ENCODE measurements at regions not wholly inside any gene's neighbourhood (a gene's known extent, or its start where the extent isn't known, plus 50 kb on each side); places are given as distances from the start of the nearest gene placed in this dataset.

DNA sequence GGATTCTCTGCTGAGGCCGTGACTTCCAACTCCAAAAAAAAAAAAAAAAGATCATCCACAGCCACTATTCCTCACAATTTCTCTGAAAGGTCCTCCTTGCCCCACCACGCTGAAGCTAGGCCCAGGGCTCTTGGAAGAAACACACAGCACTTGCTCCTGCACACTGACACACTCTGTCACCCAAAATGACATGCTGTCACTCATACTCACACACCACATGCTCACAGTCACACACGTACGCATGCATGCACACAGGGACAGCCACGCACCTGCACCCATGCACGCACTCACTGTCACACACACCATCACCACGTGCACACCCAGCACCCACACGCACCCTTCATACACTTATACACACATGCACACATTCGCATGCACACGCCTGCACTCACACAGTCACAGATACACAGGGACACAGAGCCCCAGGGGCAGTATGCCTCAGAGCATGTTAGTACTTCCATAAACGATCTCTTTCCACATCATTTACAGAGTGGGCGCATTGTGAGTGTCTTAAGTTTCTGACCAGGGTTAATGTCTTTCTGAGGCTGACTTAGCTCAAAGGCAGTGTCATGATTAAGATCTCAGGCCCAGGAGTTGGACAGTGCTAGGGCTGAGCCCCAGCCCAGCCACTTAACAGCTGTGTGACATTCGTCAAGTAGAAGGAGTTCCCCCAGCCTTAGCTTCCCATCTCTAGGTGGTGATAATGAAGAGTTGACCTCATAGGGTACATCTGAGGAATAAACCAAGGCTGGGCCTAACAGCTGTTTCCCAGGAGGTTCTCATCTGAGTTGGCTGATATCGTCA lies 93.4 kb downstream of the GLI2 start:
- ATAC-seq (no peak), FAIRE-seq (no peak), DNase-seq (ENCODE audit: low read depth, low spot score) (no peak)
- Histone ChIP-seq H3K36me3 (ENCODE audit: control insufficient read depth in 2 of 2, insufficient read depth in 2 of 2, low read length in 1 of 2) (no peaks in the 10 kb centered on the region), H3K79me2 (ENCODE audit: control insufficient read depth, insufficient read depth, low read length) (no peaks in the 10 kb centered on the region), H3K4me1 (ENCODE audit: control insufficient read depth, insufficient read depth, low read length) (no peaks in the 10 kb centered on the region), H3K9me3 (replicated peaks; ENCODE audit: control insufficient read depth, insufficient read depth, low read length) (no peaks in the 10 kb centered on the region), H3K27me3 (replicated peaks in 1 of 2; ENCODE audit: control insufficient read depth in 2 of 2, insufficient read depth in 2 of 2, low read length in 1 of 2) (peaks cover 0 to 2% of the 10 kb centered on the region in 2 experiments; a peak in 2 of 4 replicates), H3K27ac (ENCODE audit: control insufficient read depth, insufficient read depth) (no peak overlapping the region), H3K4me2 (ENCODE audit: control insufficient read depth, insufficient read depth) (no peak overlapping the region), H4K20me1 (ENCODE audit: control insufficient read depth, insufficient read depth) (no peaks in the 10 kb centered on the region), H3K9ac (ENCODE audit: control insufficient read depth, insufficient read depth, low read length) (no peak overlapping the region), H3K4me3 (no peak overlapping the region), H2AFZ (ENCODE audit: control insufficient read depth, low read depth, low read length) (no peak overlapping the region)
- RAD21 ChIA-PET (ENCODE audit: unreplicated experiment), result interaction anchor here (0.7 kb wide), 1 partner anchor 79 kb away, joined by 3 read pairs; no protein-coding TSS in a partner anchor
- intact Hi-C loops (cut with micrococcal nuclease; ENCODE audit: unreplicated experiment), result no loop called here
- in situ Hi-C loops (cut with MboI), result no loop called here
- 25% methylated on average over 14 of the region's 14 CpGs for WGBS (ENCODE audit: insufficient coverage, insufficient replicate concordance, low lambda C conversion rate, missing lambda C conversion rate)
- POLR2A ChIA-PET, result no interaction called here
- CTCF ChIA-PET, result interaction anchor here (1.2 kb wide), 1 partner anchor 9 kb away, joined by 3 read pairs; no protein-coding TSS in a partner anchor
- no peak for TF ChIP-seq CEBPB (IDR thresholded peaks at IDR 0.05; ENCODE audit: borderline replicate concordance in 1 of 2, low read depth in 2 of 2, low read length in 2 of 2)
- TF ChIP-seq TCF3 (IDR thresholded peaks at IDR 0.05; ENCODE audit: borderline replicate concordance, insufficient read depth, low read depth, low read length), result 0 out of 2 replicates have a peak, but pooled peaks have one; percentile 31
- no peak for TF ChIP-seq ZNF217 (IDR thresholded peaks at IDR 0.05)
- TF ChIP-seq BCL3 (IDR thresholded peaks at IDR 0.05; ENCODE audit: borderline replicate concordance, insufficient read depth, low read depth, low read length, poor library complexity, severe bottlenecking), result peak; percentile 83
- no TSS peak for BruUV-seq (replicated peaks)
- SMC1A ChIA-PET (ENCODE audit: uncharacterized antibody, unreplicated experiment), result interaction anchor here (0.6 kb wide), 1 partner anchor 12 kb away, joined by 4 read pairs; no protein-coding TSS in a partner anchor

- Histone ChIP-seq H3K4me2 (ENCODE audit: control insufficient read depth, insufficient read depth) (no peak overlapping the region), H3K9ac (ENCODE audit: control insufficient read depth, insufficient read depth, low read length) (no peak overlapping the region), H3K36me3 (ENCODE audit: control insufficient read depth in 2 of 2, insufficient read depth in 2 of 2, low read length in 1 of 2) (no peaks in the 10 kb centered on the region), H3K4me3 (no peak overlapping the region), H2AFZ (ENCODE audit: control insufficient read depth, low read depth, low read length) (no peak overlapping the region), H3K27me3 (replicated peaks in 1 of 2; ENCODE audit: control insufficient read depth in 2 of 2, insufficient read depth in 2 of 2, low read length in 1 of 2) (peaks cover 0 to 2% of the 10 kb centered on the region in 2 experiments; a peak in 2 of 4 replicates), H4K20me1 (ENCODE audit: control insufficient read depth, insufficient read depth) (no peaks in the 10 kb centered on the region), H3K4me1 (ENCODE audit: control insufficient read depth, insufficient read depth, low read length) (no peaks in the 10 kb centered on the region), H3K9me3 (replicated peaks; ENCODE audit: control insufficient read depth, insufficient read depth, low read length) (no peaks in the 10 kb centered on the region), H3K27ac (ENCODE audit: control insufficient read depth, insufficient read depth) (no peak overlapping the region), H3K79me2 (ENCODE audit: control insufficient read depth, insufficient read depth, low read length) (no peaks in the 10 kb centered on the region)
- ChIA-PET CTCF (no interaction called here), RAD21 (ENCODE audit: unreplicated experiment) (no interaction called here), POLR2A (no interaction called here), SMC1A (ENCODE audit: uncharacterized antibody, unreplicated experiment) (no interaction called here)
- 11% methylated on average over 6 of the region's 6 CpGs for WGBS (ENCODE audit: insufficient coverage, insufficient replicate concordance, low lambda C conversion rate, missing lambda C conversion rate)
- FAIRE-seq (no peak), DNase-seq (ENCODE audit: low read depth, low spot score) (no peak), ATAC-seq (no peak)
- intact Hi-C loops (cut with micrococcal nuclease; ENCODE audit: unreplicated experiment), result no loop called here
- in situ Hi-C loops (cut with MboI), result no loop called here
- BruUV-seq (replicated peaks), result no TSS peak
- TF ChIP-seq SKIL (IDR thresholded peaks at IDR 0.05; ENCODE audit: low read depth, poor library complexity, severe bottlenecking), result no peak
- peak; percentile 19 for TF ChIP-seq BCL3 (IDR thresholded peaks at IDR 0.05; ENCODE audit: borderline replicate concordance, insufficient read depth, low read depth, low read length, poor library complexity, severe bottlenecking)
Observed at GRCh38 chr2:120829633-120830025, 94.0 kb downstream of the GLI2 start.
